Nephron (organoid): ENCODE measurements at regions not wholly inside any gene's neighbourhood (a gene's known extent, or its start where the extent isn't known, plus 50 kb on each side); places are given as distances from the start of the nearest gene placed in this dataset.
"Not testable (repeated sequence)": the region's sequence is repeated elsewhere in the genome, so short reads cannot be mapped to it uniquely, and the experiment has no call there.

Experiments
- H3K27ac Mint-ChIP-seq, 3 experiments: 2 replicates each; pipeline ENCODE4 v1.8.0; 2020; ENCODE audit warnings: mixed read lengths in 3 of 3, mild to moderate bottlenecking in 2 of 3, moderate library complexity in 1 of 3
- H3K27me3 Mint-ChIP-seq: 2 replicates; pipeline ENCODE4 v1.8.0; 2021; ENCODE audit warnings: low read depth, mild to moderate bottlenecking, moderate library complexity, mixed read lengths
- H3K36me3 Mint-ChIP-seq: 2 replicates; pipeline ENCODE4 v1.8.0; 2020; ENCODE audit warnings: low read depth, mixed read lengths
- H3K4me1 Mint-ChIP-seq: 2 replicates; pipeline ENCODE4 v1.8.0; 2020; ENCODE audit warnings: mixed read lengths
- H3K4me3 Mint-ChIP-seq, 3 experiments: 2 replicates each; pipeline ENCODE4 v1.8.0; 2020; ENCODE audit warnings: mild to moderate bottlenecking in 3 of 3, mixed read lengths in 3 of 3, moderate library complexity in 2 of 3
- H3K9me3 Mint-ChIP-seq: 2 replicates; pipeline ENCODE4 v1.8.0; 2020; ENCODE audit warnings: mixed read lengths
- CTCF ChIP-seq, 3 experiments: fragments of 200-600 bp; sonication (generic); IDR thresholded peaks; one replicate each; pipeline ENCODE4 v1.5.0; 2021; ENCODE audit warnings: antibody characterized with exemption in 3 of 3; ENCODE audit not compliant: unreplicated experiment in 3 of 3

- no peaks in the 10 kb centered on the region for H3K36me3 Mint-ChIP-seq
- no peak overlapping the region for H3K4me3 Mint-ChIP-seq
- peaks cover 3% of the 10 kb centered on the region for H3K9me3 Mint-ChIP-seq
- peaks cover 14% of the 10 kb centered on the region for H3K4me1 Mint-ChIP-seq
- H3K27ac Mint-ChIP-seq: no peak overlapping the region
- no peaks in the 10 kb centered on the region for H3K27me3 Mint-ChIP-seq
- no peak for TF ChIP-seq CTCF (IDR thresholded peaks at IDR 0.05; ENCODE audit: unreplicated experiment in 3 of 3)
Measured at GRCh38 chr3:101138817-101139216, 145.6 kb upstream of the ABI3BP start.

DNA sequence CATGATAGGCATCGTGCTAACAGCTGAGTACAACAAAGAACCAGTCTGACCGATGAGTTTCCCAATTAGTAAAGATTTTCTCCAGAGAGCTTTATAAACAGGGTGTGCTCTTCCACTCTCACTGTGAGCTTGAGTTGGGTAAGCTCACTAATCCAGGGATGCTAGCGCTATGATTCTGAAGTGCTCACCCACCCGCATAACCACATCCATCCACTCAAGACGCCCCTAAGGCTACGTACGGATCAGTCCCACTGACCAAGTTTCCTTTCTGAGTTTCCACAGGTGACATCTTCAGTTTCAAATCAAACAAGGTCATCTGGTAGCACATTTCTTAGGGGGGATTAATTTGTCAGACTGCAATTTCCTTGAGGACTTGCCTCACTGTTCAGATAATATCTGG is 141.1 kb upstream of the ABI3BP start:
- no peaks in the 10 kb centered on the region for H3K4me1 Mint-ChIP-seq
- peaks cover 4% of the 10 kb centered on the region for H3K9me3 Mint-ChIP-seq
- no peaks in the 10 kb centered on the region for H3K36me3 Mint-ChIP-seq

DNA sequence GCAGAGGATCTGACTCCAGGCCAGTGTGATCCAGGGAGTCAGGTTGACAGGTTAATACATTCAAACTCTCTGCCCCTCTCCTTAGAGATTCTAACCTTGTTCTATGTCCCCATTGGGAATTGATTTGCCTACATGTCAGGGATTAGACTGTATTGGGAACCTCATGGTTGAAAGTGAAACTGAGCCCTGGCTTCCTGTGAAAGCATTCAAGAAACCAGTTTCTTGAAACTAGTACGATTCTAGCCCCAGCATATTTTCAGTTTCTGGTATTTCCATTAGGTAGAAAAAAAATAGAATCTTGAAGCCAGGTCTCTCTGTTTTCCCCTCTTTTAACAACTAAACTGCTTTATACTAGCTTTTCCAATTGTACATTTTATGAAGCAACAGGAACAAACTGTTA is 140.4 kb upstream of the ABI3BP start:
- peaks cover 4% of the 10 kb centered on the region for H3K9me3 Mint-ChIP-seq
- no peak overlapping the region for H3K4me3 Mint-ChIP-seq
- H3K4me1 Mint-ChIP-seq: no peaks in the 10 kb centered on the region

More for the DNA sequence above, 141.1 kb upstream of the ABI3BP start:
- no peak for TF ChIP-seq CTCF (IDR thresholded peaks at IDR 0.05; ENCODE audit: unreplicated experiment in 3 of 3)
- Mint-ChIP-seq H3K27me3 (no peaks in the 10 kb centered on the region), H3K4me3 (no peak overlapping the region), H3K27ac (no peak overlapping the region)

DNA sequence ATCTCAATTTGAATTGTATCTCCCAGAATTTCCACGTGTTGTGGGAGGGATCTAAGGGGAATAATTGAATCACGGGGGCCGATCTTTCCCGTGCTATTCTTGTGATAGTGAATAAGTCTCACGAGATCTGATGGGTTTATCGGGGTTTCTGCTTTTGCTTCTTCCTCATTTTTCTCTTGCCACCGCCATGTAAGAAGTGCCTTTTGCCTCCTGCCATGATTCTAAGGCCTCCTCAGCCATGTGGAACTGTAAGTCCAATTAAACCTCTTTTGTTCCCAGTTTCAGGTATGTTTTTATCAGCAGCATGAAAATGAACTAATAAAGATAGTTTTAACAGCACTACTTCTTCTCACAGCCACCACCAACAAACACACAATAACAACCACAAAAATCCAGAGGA is 140.0 kb upstream of the ABI3BP start:
- not testable (repeated sequence) for H3K4me1 Mint-ChIP-seq, H3K27ac Mint-ChIP-seq, H3K36me3 Mint-ChIP-seq, H3K27me3 Mint-ChIP-seq, H3K4me3 Mint-ChIP-seq, H3K9me3 Mint-ChIP-seq

More for the DNA sequence above, 140.4 kb upstream of the ABI3BP start:
- Mint-ChIP-seq H3K27ac (no peak overlapping the region), H3K27me3 (no peaks in the 10 kb centered on the region), H3K36me3 (no peaks in the 10 kb centered on the region)
- no peak for TF ChIP-seq CTCF (IDR thresholded peaks at IDR 0.05; ENCODE audit: unreplicated experiment in 3 of 3)

DNA sequence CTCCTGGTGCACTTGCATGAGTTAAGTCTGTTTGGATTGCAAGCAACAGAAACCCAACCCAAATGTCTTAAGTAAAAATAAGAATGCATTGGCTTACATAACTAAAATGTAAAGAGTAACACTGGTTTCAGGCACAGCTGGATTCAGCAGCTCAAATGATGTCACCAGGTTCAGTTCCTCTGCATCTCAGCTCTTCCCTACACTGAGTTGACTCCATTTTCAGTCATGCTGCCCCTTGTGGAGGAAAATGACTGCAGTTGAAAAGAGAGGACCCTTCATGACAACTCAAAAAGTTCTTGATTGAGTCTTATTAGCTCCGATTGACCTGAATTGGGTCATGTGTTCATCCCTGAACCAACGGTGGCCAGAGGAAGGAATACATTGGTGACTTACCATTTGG is 138.5 kb upstream of the ABI3BP start:
- H3K4me3 Mint-ChIP-seq: no peak overlapping the region
- no peaks in the 10 kb centered on the region for H3K36me3 Mint-ChIP-seq
- H3K9me3 Mint-ChIP-seq: peaks cover 4% of the 10 kb centered on the region
- H3K4me1 Mint-ChIP-seq: no peaks in the 10 kb centered on the region
- H3K27ac Mint-ChIP-seq: no peak overlapping the region
- H3K27me3 Mint-ChIP-seq: peaks cover 6% of the 10 kb centered on the region
- TF ChIP-seq CTCF (IDR thresholded peaks at IDR 0.05; ENCODE audit: unreplicated experiment in 3 of 3): no peak

- Mint-ChIP-seq H3K9me3 (peaks cover 2% of the 10 kb centered on the region), H3K27me3 (peaks cover 6% of the 10 kb centered on the region), H3K27ac (no peak overlapping the region), H3K4me1 (no peaks in the 10 kb centered on the region), H3K36me3 (no peaks in the 10 kb centered on the region), H3K4me3 (no peak overlapping the region)
- no peak for TF ChIP-seq CTCF (IDR thresholded peaks at IDR 0.05; ENCODE audit: unreplicated experiment in 3 of 3)
Measured at GRCh38 chr3:101128786-101129185, 135.6 kb upstream of the ABI3BP start.
